Immature natural killer cell (primary cell): ENCODE measurements at regions not wholly inside any gene's neighbourhood (a gene's known extent, or its start where the extent isn't known, plus 50 kb on each side); places are given as distances from the start of the nearest gene placed in this dataset.

Experiments
- DNase-seq, 3 donors: peaks; one replicate each; pipeline ENCODE4 v3.0.0; 2022; ENCODE audit warnings: mixed read lengths in 1 of 3
- H3K27ac Mint-ChIP-seq, 6 donors: one replicate each; pipeline ENCODE4 v1.8.0; 2020; ENCODE audit warnings: mixed read lengths in 6 of 6, mild to moderate bottlenecking in 5 of 6, inconsistent platforms in 4 of 6, moderate library complexity in 3 of 6
- H3K27me3 Mint-ChIP-seq, 3 donors: one replicate each; pipeline ENCODE4 v1.8.0; 2020 to 2021; ENCODE audit warnings: low read depth in 3 of 3, mild to moderate bottlenecking in 3 of 3, mixed read lengths in 3 of 3, moderate library complexity in 3 of 3, inconsistent platforms in 1 of 3
- H3K36me3 Mint-ChIP-seq, 3 donors: one replicate each; pipeline ENCODE4 v1.8.0; 2020; ENCODE audit warnings: mixed read lengths in 3 of 3, inconsistent platforms in 2 of 3, mild to moderate bottlenecking in 2 of 3
- H3K4me1 Mint-ChIP-seq, 2 donors: one replicate each; pipeline ENCODE4 v1.8.0; 2020; ENCODE audit warnings: inconsistent platforms in 2 of 2, mild to moderate bottlenecking in 2 of 2, mixed read lengths in 2 of 2, moderate library complexity in 1 of 2
- H3K4me3 Mint-ChIP-seq, 5 donors: one replicate each; pipeline ENCODE4 v1.8.0; 2020; ENCODE audit warnings: mild to moderate bottlenecking in 5 of 5, mixed read lengths in 5 of 5, inconsistent platforms in 3 of 5, moderate library complexity in 3 of 5
- H3K9me3 Mint-ChIP-seq, 6 donors: one replicate each; pipeline ENCODE4 v1.8.0; 2020; ENCODE audit warnings: mild to moderate bottlenecking in 6 of 6, mixed read lengths in 6 of 6, inconsistent platforms in 4 of 6, moderate library complexity in 3 of 6

GRCh38 chr7:23970193-23970592 is 260.2 kb downstream of the STK31 start:
- Mint-ChIP-seq H3K27me3 (peaks cover 0 to 8% (median 0%) of the 10 kb centered on the region in 3 donors), H3K36me3 (no peaks in the 10 kb centered on the region), H3K9me3 (no peaks in the 10 kb centered on the region), H3K27ac (no peak overlapping the region), H3K4me1 (no peaks in the 10 kb centered on the region), H3K4me3 (no peak overlapping the region)
- no peak for DNase-seq

- no peak for DNase-seq
- H3K27me3 Mint-ChIP-seq: peaks cover 0 to 5% (median 0%) of the 10 kb centered on the region in 3 donors
- no peak overlapping the region for H3K27ac Mint-ChIP-seq
- H3K36me3 Mint-ChIP-seq: no peaks in the 10 kb centered on the region
- no peaks in the 10 kb centered on the region for H3K9me3 Mint-ChIP-seq
- no peak overlapping the region for H3K4me3 Mint-ChIP-seq
- no peaks in the 10 kb centered on the region for H3K4me1 Mint-ChIP-seq
Measured at GRCh38 chr7:23971031-23971430, 261.0 kb downstream of the STK31 start.

- no peak for DNase-seq
- Mint-ChIP-seq H3K4me3 (no peak overlapping the region), H3K27me3 (peaks cover 0 to 4% (median under 1%) of the 10 kb centered on the region in 3 donors), H3K4me1 (no peaks in the 10 kb centered on the region), H3K27ac (no peak overlapping the region), H3K36me3 (no peaks in the 10 kb centered on the region), H3K9me3 (peaks cover 0 to 1% (median 0%) of the 10 kb centered on the region in 6 donors)
Measured at GRCh38 chr7:23972057-23972456, 262.0 kb downstream of the STK31 start.

- no peak for DNase-seq
- no peak overlapping the region for H3K4me3 Mint-ChIP-seq
- no peaks in the 10 kb centered on the region for H3K4me1 Mint-ChIP-seq
- no peak overlapping the region for H3K27ac Mint-ChIP-seq
- H3K36me3 Mint-ChIP-seq: no peaks in the 10 kb centered on the region
- peaks cover 0 to 4% (median 0%) of the 10 kb centered on the region in 6 donors for H3K9me3 Mint-ChIP-seq
- peaks cover 0 to 2% (median 0%) of the 10 kb centered on the region in 3 donors for H3K27me3 Mint-ChIP-seq
Measured at GRCh38 chr7:23973264-23973663, 263.2 kb downstream of the STK31 start.

- Mint-ChIP-seq H3K36me3 (no peaks in the 10 kb centered on the region), H3K4me1 (no peaks in the 10 kb centered on the region), H3K27ac (no peak overlapping the region), H3K9me3 (peaks cover 0 to 25% (median 14%) of the 10 kb centered on the region in 6 donors), H3K4me3 (no peak overlapping the region), H3K27me3 (peaks cover 0 to 4% (median 3%) of the 10 kb centered on the region in 3 donors)
- DNase-seq: no peak
Measured at GRCh38 chr7:23980081-23980480, 270.1 kb downstream of the STK31 start.

- H3K27ac Mint-ChIP-seq: no peak overlapping the region
- peaks cover 0 to 5% (median 3%) of the 10 kb centered on the region in 3 donors for H3K27me3 Mint-ChIP-seq
- H3K36me3 Mint-ChIP-seq: no peaks in the 10 kb centered on the region
- H3K4me1 Mint-ChIP-seq: no peaks in the 10 kb centered on the region
- H3K4me3 Mint-ChIP-seq: no peak overlapping the region
- DNase-seq: no peak
- peaks cover 0 to 25% (median 14%) of the 10 kb centered on the region in 6 donors for H3K9me3 Mint-ChIP-seq
Measured at GRCh38 chr7:23981314-23981713, 271.3 kb downstream of the STK31 start.

- no peak for DNase-seq
- Mint-ChIP-seq H3K9me3 (peaks cover 0 to 25% (median 14%) of the 10 kb centered on the region in 6 donors), H3K4me1 (no peaks in the 10 kb centered on the region), H3K27me3 (peaks cover 0 to 8% (median 3%) of the 10 kb centered on the region in 3 donors), H3K27ac (no peak overlapping the region), H3K4me3 (no peak overlapping the region), H3K36me3 (no peaks in the 10 kb centered on the region)
Measured at GRCh38 chr7:23981758-23982157, 271.7 kb downstream of the STK31 start.

- Mint-ChIP-seq H3K4me1 (no peaks in the 10 kb centered on the region), H3K36me3 (no peaks in the 10 kb centered on the region), H3K9me3 (peaks cover 2 to 11% (median 4%) of the 10 kb centered on the region in 6 donors), H3K27ac (no peak overlapping the region), H3K4me3 (no peak overlapping the region), H3K27me3 (peaks cover 0 to 3% (median 2%) of the 10 kb centered on the region in 3 donors)
- no peak for DNase-seq
Measured at GRCh38 chr7:24005517-24005916, 278.5 kb upstream of the NPY start.

GRCh38 chr7:24010495-24010894 is 273.5 kb upstream of the NPY start:
- no peak overlapping the region for H3K27ac Mint-ChIP-seq

GRCh38 chr7:24017519-24017918 is 266.5 kb upstream of the NPY start:
- peaks cover 0 to 9% (median 3%) of the 10 kb centered on the region in 6 donors for H3K9me3 Mint-ChIP-seq
- H3K4me3 Mint-ChIP-seq: no peak overlapping the region
- H3K27me3 Mint-ChIP-seq: peaks cover 0 to 7% (median 1%) of the 10 kb centered on the region in 3 donors
- H3K27ac Mint-ChIP-seq: no peak overlapping the region
- no peaks in the 10 kb centered on the region for H3K36me3 Mint-ChIP-seq
- no peak for DNase-seq
- no peaks in the 10 kb centered on the region for H3K4me1 Mint-ChIP-seq

More at GRCh38 chr7:24010495-24010894, 273.5 kb upstream of the NPY start:
- Mint-ChIP-seq H3K36me3 (no peaks in the 10 kb centered on the region), H3K4me1 (no peaks in the 10 kb centered on the region), H3K4me3 (no peak overlapping the region), H3K9me3 (peaks cover 7 to 29% (median 9%) of the 10 kb centered on the region in 6 donors), H3K27me3 (peaks cover 2 to 7% (median 2%) of the 10 kb centered on the region in 3 donors)
- DNase-seq: no peak

GRCh38 chr7:24018331-24018730 is 265.7 kb upstream of the NPY start:
- H3K9me3 Mint-ChIP-seq: peaks cover 0 to 2% (median 0%) of the 10 kb centered on the region in 6 donors
- DNase-seq: no peak
- no peak overlapping the region for H3K27ac Mint-ChIP-seq
- no peaks in the 10 kb centered on the region for H3K4me1 Mint-ChIP-seq
- no peak overlapping the region for H3K4me3 Mint-ChIP-seq
- peaks cover 0 to 7% (median 1%) of the 10 kb centered on the region in 3 donors for H3K27me3 Mint-ChIP-seq
- no peaks in the 10 kb centered on the region for H3K36me3 Mint-ChIP-seq

- DNase-seq: no peak
- peaks cover 0 to 7% (median 1%) of the 10 kb centered on the region in 3 donors for H3K27me3 Mint-ChIP-seq
- H3K4me1 Mint-ChIP-seq: no peaks in the 10 kb centered on the region
- H3K36me3 Mint-ChIP-seq: no peaks in the 10 kb centered on the region
- no peak overlapping the region for H3K4me3 Mint-ChIP-seq
- H3K27ac Mint-ChIP-seq: no peak overlapping the region
- H3K9me3 Mint-ChIP-seq: no peaks in the 10 kb centered on the region
Measured at GRCh38 chr7:24019841-24020240, 264.1 kb upstream of the NPY start.

- DNase-seq: no peak
- Mint-ChIP-seq H3K4me3 (no peak overlapping the region), H3K27me3 (peaks cover 2 to 3% (median 2%) of the 10 kb centered on the region in 3 donors), H3K4me1 (no peaks in the 10 kb centered on the region), H3K36me3 (no peaks in the 10 kb centered on the region), H3K9me3 (no peaks in the 10 kb centered on the region), H3K27ac (no peak overlapping the region)
Measured at GRCh38 chr7:24024276-24025068, 259.5 kb upstream of the NPY start.

- no peak overlapping the region for H3K27ac Mint-ChIP-seq
- no peaks in the 10 kb centered on the region for H3K36me3 Mint-ChIP-seq
- H3K27me3 Mint-ChIP-seq: peaks cover 2 to 3% (median 2%) of the 10 kb centered on the region in 3 donors
- no peaks in the 10 kb centered on the region for H3K9me3 Mint-ChIP-seq
- no peak for DNase-seq
- H3K4me1 Mint-ChIP-seq: no peaks in the 10 kb centered on the region
- no peak overlapping the region for H3K4me3 Mint-ChIP-seq
Measured at GRCh38 chr7:24025094-24025493, 258.9 kb upstream of the NPY start.
